SKM-1 treated with dmso at 0.1 percent for 144 hours (cell line): ENCODE measurements at regions not wholly inside any gene's neighbourhood (a gene's known extent, or its start where the extent isn't known, plus 50 kb on each side); places are given as distances from the start of the nearest gene placed in this dataset.

Source experiments
- DNase-seq: peaks from one replicate; lab custom pipeline; 2025; ENCODE audit not compliant: unreplicated experiment; lab: John Stamatoyannopoulos, UW

GRCh38 chr20:58019027-58019849 is 209.2 kb downstream of the ANKRD60 start:
- no peak for DNase-seq

DNA sequence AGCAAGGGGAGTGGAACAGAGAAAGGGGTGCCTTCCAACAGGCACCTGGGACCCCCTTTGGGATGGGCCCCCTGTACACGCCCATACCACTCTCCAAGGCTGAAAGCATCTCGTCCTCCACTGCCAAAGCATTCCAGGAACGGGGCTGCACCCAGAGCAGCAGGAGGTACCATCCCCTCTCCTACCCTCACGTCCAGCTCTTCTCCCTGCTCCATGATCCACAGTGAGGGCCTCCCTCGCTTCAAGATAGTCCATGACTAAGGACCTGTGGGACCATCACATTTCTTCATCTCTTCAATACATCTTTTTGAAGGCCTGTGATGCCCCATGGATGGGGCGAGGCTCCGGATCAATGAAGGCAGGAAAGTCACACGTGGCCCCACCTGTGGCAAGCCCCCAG is 209.9 kb downstream of the ANKRD60 start:
- no peak for DNase-seq

DNA sequence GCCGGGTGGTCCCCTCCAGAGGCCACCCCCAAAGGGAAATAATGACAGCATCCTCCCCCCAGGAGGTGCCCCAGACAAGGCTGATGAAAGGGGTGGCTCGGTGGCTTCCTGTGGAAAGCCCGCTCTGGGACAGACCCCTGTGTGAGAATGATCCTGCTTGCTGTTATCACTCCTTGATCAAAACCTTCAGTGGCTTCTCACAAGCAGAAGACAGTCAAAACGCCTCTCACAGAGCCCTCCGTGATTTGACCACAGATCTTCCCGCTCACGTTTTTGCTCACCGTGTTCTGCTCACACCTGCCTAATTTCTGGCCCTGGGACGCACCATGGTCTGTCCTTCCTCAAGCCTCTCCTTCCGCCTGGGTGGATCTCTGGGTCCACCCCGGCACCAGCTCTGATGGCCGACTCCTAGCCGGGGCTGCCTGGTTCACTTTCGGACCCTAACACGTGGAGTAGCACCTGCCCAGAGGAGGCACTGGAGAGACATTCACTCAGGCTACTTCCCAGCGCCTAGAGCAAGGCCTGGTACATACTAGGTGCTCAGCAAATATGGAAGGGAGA is 210.4 kb downstream of the ANKRD60 start:
- DNase-seq = no peak

DNA sequence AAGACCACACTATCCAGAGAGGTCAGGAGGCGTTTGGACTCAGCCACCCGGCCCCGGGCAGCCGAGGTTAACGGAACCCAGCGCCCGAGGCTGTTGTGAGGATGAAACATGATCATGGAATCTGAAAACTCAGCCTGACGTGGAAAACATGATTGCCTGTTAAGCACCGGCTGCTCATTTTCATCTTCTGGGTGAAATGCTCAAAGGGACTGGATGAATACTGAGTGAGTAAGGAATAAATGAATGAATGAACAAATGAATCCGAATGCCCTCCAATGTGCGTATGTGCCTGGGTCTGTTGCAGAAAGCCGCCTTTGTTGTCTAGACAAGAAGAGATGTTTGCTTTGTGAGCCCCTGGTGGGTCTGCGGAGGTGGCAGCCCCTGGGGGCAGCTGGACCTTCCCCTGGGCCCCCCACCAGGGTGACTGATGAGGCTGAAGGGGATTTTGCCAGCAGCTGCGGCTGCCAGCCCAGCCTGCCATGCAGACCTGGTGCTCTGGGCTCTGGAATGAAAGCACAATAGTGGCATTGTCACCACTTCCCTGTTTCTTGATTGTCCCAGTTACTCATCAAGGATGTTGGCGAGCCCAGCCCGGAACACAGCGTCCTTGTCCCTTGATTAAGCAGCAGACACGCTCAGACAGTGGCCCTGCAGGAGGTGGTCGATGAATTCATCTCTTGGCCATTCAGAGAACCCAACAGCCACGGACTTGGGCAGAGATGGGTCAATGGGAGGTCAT is 211.1 kb downstream of the ANKRD60 start:
- no peak for DNase-seq

DNA sequence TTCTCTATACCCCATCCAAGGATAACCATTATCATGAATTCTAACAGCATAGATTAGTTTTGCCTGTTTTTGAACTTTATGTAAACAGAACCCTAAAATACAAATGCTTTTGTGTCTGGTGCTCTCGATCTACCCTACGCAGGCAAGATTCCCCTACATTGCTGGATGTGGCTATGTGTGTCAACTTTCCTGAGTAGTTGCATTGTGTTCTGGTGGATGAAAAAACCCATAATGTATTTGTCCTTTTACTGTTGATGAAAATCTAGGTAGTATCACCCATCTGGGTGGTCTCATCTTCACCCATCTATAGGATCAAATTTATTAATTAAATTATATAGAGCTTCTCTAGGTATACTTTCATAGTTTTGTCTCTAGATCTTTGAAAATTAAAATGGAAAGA is 211.7 kb downstream of the ANKRD60 start:
- no peak for DNase-seq

- no peak for DNase-seq
Observed at GRCh38 chr20:58014628-58015315, 213.7 kb downstream of the ANKRD60 start.

DNA sequence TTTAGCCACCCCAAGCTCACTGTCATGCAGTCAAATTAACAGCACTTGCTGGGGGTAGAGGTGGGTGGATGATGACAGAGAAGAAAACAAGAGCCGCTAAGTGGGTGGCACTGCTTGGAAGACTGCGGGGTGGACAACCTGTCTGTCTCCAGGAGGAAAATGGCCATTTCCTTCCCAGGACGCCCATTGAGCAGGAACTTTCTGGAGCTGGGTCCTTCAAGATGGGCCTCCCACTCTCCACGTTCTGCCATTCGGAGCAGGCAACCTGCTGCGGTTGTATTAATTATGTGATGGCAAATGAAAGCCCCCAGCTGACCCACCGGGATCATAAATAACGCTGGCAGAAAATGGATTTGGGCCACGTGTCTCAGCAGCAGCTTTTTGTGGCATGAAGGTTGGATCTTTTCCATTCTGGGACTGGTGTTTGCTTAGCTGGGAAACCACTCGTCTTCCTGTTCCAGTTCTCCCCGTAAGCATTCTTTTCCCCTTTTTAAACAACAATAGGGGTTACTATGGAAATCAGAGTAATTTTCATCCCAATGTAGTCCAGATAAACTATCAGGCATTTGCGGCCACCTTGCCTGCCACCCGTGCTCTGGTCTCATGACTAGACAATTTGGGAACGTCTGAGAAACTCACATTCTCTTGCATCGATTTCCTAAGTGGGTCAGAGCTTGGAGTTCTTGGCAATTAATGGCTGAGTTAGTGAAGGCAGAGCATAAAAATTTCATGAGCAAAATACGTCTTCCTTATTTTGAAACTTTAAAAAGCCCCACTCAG is 215.5 kb downstream of the ANKRD60 start:
- no peak for DNase-seq

- DNase-seq = no peak
Observed at GRCh38 chr20:58011947-58012610, 216.4 kb downstream of the ANKRD60 start.

- DNase-seq = no peak
Observed at GRCh38 chr20:58011106-58011946, 217.1 kb downstream of the ANKRD60 start.

- no peak for DNase-seq
Observed at GRCh38 chr20:58010666-58011065, 217.8 kb downstream of the ANKRD60 start.

GRCh38 chr20:58010186-58010585 is 218.3 kb downstream of the ANKRD60 start:
- DNase-seq = no peak

GRCh38 chr20:58008866-58009265 is 219.6 kb downstream of the ANKRD60 start:
- no peak for DNase-seq

DNA sequence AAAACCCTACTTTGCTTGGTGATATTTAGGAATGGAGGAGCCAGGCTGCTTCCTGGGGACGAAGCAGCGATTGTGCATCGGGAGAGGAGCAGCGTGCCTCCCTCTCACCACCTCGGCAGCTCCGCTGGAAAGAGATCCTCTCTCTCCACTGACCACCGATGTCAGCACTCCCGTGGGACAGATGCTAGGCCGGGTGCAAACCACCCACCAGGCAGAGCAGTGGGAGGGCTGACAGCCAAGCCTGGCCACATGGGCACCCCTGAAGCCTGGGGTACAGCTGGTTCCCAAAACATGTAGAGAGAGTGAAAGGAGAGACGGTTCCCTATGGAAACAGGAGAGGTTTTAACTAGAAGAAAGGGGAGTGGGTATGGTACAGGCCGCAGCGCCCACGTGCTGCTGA is 220.0 kb downstream of the ANKRD60 start:
- no peak for DNase-seq

GRCh38 chr20:58007947-58008346 is 220.5 kb downstream of the ANKRD60 start:
- DNase-seq = no peak

GRCh38 chr20:58006346-58007316 is 221.8 kb downstream of the ANKRD60 start:
- DNase-seq = no peak

DNA sequence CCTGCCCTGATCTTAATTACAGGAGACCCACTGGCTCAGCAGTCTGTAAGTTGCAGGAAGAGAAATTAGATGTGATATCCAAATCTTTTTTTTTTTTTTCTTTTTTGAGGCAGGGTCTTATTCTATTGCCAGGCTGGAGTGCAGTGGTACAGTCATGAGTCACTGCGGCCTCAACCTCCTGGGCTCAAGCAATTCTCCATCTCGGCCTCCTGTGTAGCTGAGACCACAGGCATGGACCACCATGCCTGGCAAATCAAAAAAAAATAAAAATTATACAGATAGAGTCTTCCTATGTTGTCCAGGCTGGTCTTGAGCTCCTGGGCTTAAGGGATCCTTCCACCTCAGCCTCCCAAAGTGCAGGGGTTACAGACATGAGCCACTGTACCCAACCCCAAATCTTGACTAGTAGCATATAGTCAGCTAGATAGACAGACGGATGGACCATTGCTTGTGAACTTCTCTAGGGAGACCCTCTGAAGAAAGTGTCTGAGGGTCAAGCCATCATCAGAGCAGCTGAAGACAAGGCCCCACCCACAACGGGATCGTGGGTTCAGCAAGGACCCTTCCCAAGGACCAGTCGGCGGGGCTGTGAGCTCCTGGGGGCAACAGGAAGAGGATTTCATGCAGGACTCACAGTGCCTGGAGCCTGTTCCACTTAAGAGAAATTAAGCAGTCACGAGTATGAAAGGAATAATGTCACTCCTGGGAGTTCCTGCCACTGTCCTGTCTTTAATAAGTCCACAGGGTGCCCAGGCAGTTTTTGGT is 222.7 kb downstream of the ANKRD60 start:
- DNase-seq = no peak

DNA sequence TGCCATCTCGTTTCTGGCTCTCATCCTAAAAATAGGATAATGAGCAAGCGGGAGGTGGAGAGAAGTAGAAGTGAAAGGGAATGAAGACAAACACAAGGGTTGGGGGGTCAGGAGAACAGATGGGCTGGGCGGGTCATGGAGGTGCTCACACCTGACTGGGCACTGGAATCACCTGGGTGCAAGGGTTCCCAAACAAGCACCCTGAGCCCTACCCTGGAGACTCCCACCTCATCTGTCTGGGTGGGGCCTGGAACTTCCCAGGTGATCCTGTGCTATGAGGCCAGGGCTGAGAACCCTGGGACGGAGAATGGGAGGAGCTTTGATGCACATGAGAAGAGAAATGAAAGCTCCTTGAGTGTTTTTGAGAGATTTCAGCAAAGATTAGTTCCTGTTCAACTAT is 223.6 kb downstream of the ANKRD60 start:
- DNase-seq = no peak
